Osteoblast (primary cell): ENCODE measurements at regions not wholly inside any gene's neighbourhood (a gene's known extent, or its start where the extent isn't known, plus 50 kb on each side); places are given as distances from the start of the nearest gene placed in this dataset.

Experiments used
- DNase-seq: peaks from one replicate; pipeline ENCODE4 v3.0.0; 2011; ENCODE audit warnings: low spot score, mixed read lengths; ENCODE audit not compliant: insufficient read length; ENCODE audit errors: missing footprints
- H2AFZ ChIP-seq: 2 replicates; pipeline ENCODE4 v1.6.0; 2011; ENCODE audit warnings: mild to moderate bottlenecking, low read length
- H3K27ac ChIP-seq: 2 replicates; pipeline ENCODE4 v1.5.1; 2011; ENCODE audit warnings: mild to moderate bottlenecking, low read depth, low read length, moderate library complexity
- H3K27me3 ChIP-seq: 2 replicates; pipeline ENCODE4 v1.6.0; 2012; ENCODE audit warnings: mild to moderate bottlenecking, control low read depth, inconsistent platforms, low read length, moderate library complexity; ENCODE audit not compliant: insufficient read depth
- H3K36me3 ChIP-seq: 2 replicates; pipeline ENCODE4 v1.5.1; 2011; ENCODE audit warnings: mild to moderate bottlenecking, low read length, control low read depth, moderate library complexity; ENCODE audit not compliant: insufficient read depth
- H3K4me1 ChIP-seq: 2 replicates; pipeline ENCODE4 v1.5.1; 2011; ENCODE audit warnings: mild to moderate bottlenecking, low read length, control low read depth, moderate library complexity; ENCODE audit not compliant: insufficient read depth
- H3K4me2 ChIP-seq: 2 replicates; pipeline ENCODE4 v1.6.0; 2011; ENCODE audit warnings: mild to moderate bottlenecking, low read length; ENCODE audit not compliant: insufficient read depth
- H3K4me3 ChIP-seq: fragments of 200-600 bp; sonication (generic); 3 replicates; pipeline ENCODE4 v1.5.1; 2012; ENCODE audit warnings: mild to moderate bottlenecking, low read length, inconsistent platforms; ENCODE audit not compliant: insufficient read depth
- H3K79me2 ChIP-seq: 2 replicates; pipeline ENCODE4 v1.6.0; 2012; ENCODE audit warnings: mild to moderate bottlenecking, low read length, control low read depth, inconsistent platforms; ENCODE audit not compliant: insufficient read depth
- H3K9me3 ChIP-seq: 2 replicates; pipeline ENCODE4 v1.5.1; 2011; ENCODE audit warnings: low read depth, low read length, control low read depth
- H4K20me1 ChIP-seq: 2 replicates; pipeline ENCODE4 v1.6.0; 2012; ENCODE audit warnings: mild to moderate bottlenecking, low read length, control low read depth; ENCODE audit not compliant: insufficient read depth
- TF ChIP-seq, protein P1 (sequence below): IDR thresholded peaks from 2 replicates; pipeline ENCODE4 v1.5.1; 2011; ENCODE audit warnings: mild to moderate bottlenecking, low read depth, low read length, moderate library complexity; ENCODE audit errors: extremely low read depth

DNA sequence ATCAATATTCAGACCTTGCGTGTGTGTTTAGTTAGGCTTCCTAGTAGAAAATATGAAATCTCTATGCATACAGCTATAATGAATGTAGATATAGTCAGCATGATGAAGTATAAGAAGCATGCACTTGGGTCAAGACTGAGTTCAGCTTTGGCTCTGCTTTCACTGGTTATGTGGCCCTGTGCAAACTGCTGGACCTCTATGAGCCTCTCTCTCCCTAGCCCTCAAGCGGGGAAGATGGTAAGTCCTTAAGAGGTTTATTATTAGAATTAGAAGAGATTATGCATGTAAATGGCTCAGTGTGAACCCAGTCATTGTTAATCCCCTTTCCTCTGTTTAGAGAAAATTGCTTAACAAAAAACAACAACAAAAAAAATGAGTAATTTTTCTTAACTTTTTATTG lies 178.8 kb upstream of the NXPH2 start:
- Histone ChIP-seq H3K4me1 (no peaks in the 10 kb centered on the region), H3K9me3 (no peaks in the 10 kb centered on the region), H3K27me3 (peaks cover 4% of the 10 kb centered on the region), H3K36me3 (no peaks in the 10 kb centered on the region), H3K79me2 (no peaks in the 10 kb centered on the region), H3K27ac (no peak overlapping the region), H2AFZ (no peak overlapping the region), H3K4me3 (no peak overlapping the region), H4K20me1 (no peaks in the 10 kb centered on the region), H3K4me2 (no peak overlapping the region)
- no peak for DNase-seq
- TF ChIP-seq, protein P1, sequence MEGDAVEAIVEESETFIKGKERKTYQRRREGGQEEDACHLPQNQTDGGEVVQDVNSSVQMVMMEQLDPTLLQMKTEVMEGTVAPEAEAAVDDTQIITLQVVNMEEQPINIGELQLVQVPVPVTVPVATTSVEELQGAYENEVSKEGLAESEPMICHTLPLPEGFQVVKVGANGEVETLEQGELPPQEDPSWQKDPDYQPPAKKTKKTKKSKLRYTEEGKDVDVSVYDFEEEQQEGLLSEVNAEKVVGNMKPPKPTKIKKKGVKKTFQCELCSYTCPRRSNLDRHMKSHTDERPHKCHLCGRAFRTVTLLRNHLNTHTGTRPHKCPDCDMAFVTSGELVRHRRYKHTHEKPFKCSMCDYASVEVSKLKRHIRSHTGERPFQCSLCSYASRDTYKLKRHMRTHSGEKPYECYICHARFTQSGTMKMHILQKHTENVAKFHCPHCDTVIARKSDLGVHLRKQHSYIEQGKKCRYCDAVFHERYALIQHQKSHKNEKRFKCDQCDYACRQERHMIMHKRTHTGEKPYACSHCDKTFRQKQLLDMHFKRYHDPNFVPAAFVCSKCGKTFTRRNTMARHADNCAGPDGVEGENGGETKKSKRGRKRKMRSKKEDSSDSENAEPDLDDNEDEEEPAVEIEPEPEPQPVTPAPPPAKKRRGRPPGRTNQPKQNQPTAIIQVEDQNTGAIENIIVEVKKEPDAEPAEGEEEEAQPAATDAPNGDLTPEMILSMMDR = no peak

DNA sequence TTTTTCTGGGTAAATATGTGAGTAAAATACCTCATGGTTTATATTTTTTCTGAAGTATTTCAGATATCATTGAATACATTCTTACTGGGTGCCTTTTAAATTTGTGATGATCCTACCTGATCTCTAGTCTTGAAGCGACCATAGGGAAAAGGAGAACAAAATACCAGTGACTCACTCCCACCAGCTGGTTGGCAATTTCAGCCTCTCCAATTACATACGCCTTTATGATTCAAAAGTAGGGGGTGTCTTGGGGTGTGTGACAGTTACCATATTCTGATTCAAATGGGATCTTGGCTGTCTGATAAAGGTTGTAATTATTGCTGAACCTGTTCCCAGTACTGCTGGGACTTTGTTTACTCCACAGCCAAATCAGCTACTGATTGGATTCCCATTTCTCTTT lies 175.9 kb upstream of the NXPH2 start:
- H4K20me1 ChIP-seq = no peaks in the 10 kb centered on the region
- DNase-seq = no peak

DNA sequence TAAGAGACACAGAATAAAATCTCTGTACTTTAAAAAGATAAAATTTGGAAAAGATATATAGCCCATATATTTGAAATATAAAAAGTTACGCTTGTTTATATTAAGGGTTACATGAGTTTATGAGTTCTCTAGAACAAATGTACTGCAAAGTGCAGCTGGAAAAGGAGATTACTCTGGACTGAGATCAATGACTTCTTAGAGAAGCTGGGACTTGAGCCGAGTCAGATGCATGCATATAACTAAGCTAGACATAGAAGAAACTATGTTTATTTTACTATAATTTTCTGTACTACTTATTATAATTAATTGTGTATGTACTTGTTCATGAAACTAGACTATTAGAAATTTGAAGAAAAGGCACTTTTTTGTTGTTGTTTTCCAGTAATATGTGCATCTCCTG lies 170.3 kb upstream of the NXPH2 start:
- no peak for DNase-seq
- Histone ChIP-seq H3K27ac (no peak overlapping the region), H4K20me1 (no peaks in the 10 kb centered on the region), H3K9me3 (no peaks in the 10 kb centered on the region), H3K4me1 (peaks cover 8% of the 10 kb centered on the region), H3K36me3 (no peaks in the 10 kb centered on the region), H3K79me2 (no peaks in the 10 kb centered on the region), H3K4me3 (no peak overlapping the region), H3K27me3 (peaks cover 14% of the 10 kb centered on the region), H3K4me2 (no peak overlapping the region), H2AFZ (no peak overlapping the region)
- TF ChIP-seq, protein P1 = no peak

More for the DNA sequence above, 175.9 kb upstream of the NXPH2 start:
- H3K4me2 ChIP-seq = no peak overlapping the region
- H3K27me3 ChIP-seq = peaks cover 9% of the 10 kb centered on the region
- TF ChIP-seq, protein P1 = no peak
- H3K27ac ChIP-seq = no peak overlapping the region
- H3K9me3 ChIP-seq = no peaks in the 10 kb centered on the region
- H3K4me1 ChIP-seq = no peaks in the 10 kb centered on the region
- no peaks in the 10 kb centered on the region for H3K36me3 ChIP-seq
- no peak overlapping the region for H3K4me3 ChIP-seq
- H3K79me2 ChIP-seq = no peaks in the 10 kb centered on the region
- H2AFZ ChIP-seq = no peak overlapping the region

DNA sequence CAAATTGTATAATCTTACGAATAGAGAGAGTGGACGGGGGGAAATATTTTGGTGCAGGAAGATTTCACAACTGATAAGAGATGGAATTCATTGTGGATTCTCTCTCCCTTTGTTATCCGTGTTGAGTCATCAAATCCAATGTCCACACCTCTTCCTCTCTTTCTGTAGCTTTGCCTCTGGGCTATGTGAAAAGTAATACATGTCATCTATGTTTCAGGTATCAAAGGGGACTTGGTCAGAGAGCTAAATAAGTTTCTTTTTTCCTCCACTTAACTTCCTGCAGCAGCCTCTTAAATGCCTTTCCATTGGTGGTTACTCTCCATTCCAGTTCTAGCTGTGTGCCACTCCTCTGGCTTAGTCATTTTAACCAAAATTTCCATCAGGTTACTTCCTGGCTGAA lies 169.3 kb upstream of the NXPH2 start:
- Histone ChIP-seq H2AFZ (no peak overlapping the region), H3K27ac (no peak overlapping the region), H3K36me3 (no peaks in the 10 kb centered on the region), H4K20me1 (no peaks in the 10 kb centered on the region), H3K79me2 (no peaks in the 10 kb centered on the region), H3K4me2 (no peak overlapping the region), H3K4me3 (no peak overlapping the region), H3K4me1 (peaks cover 8% of the 10 kb centered on the region), H3K9me3 (no peaks in the 10 kb centered on the region), H3K27me3 (peaks cover 14% of the 10 kb centered on the region)
- DNase-seq = no peak
- TF ChIP-seq, protein P1 = no peak
